Muscle layer of colon (tissue), 2 donors: ENCODE measurements at regions not wholly inside any gene's neighbourhood (a gene's known extent, or its start where the extent isn't known, plus 50 kb on each side); places are given as distances from the start of the nearest gene placed in this dataset.
"Not testable (repeated sequence)": the region's sequence is repeated elsewhere in the genome, so short reads cannot be mapped to it uniquely, and the experiment has no call there.

Experiments
- H3K27ac ChIP-seq: one replicate; pipeline ENCODE4 v1.7.0; 2013; ENCODE audit warnings: low read depth, mild to moderate bottlenecking, low read length, moderate library complexity
- H3K27me3 ChIP-seq, 2 donors: one replicate each; pipeline ENCODE4 v1.7.0; 2013; ENCODE audit warnings: low read length in 2 of 2, mild to moderate bottlenecking in 2 of 2; ENCODE audit not compliant: insufficient read depth in 2 of 2, control insufficient read depth in 1 of 2
- H3K36me3 ChIP-seq: one replicate; pipeline ENCODE4 v1.7.0; 2013; ENCODE audit warnings: mild to moderate bottlenecking, low read length; ENCODE audit not compliant: insufficient read depth
- H3K4me1 ChIP-seq: one replicate; pipeline ENCODE4 v1.7.0; 2013; ENCODE audit warnings: mild to moderate bottlenecking, low read length; ENCODE audit not compliant: insufficient read depth
- H3K4me3 ChIP-seq, 2 donors: one replicate each; pipeline ENCODE4 v1.7.0; 2013; ENCODE audit warnings: low read length in 2 of 2, low read depth in 1 of 2, mild to moderate bottlenecking in 1 of 2, moderate library complexity in 1 of 2
- H3K9ac ChIP-seq: one replicate; pipeline ENCODE4 v1.7.0; 2013; ENCODE audit warnings: low read length
- H3K9me3 ChIP-seq: one replicate; pipeline ENCODE4 v1.7.0; 2013; ENCODE audit warnings: mild to moderate bottlenecking, low read length
- donor health status: abdominal sarcoma.
- donor health status: Adenocarcinoma of cecum.

DNA sequence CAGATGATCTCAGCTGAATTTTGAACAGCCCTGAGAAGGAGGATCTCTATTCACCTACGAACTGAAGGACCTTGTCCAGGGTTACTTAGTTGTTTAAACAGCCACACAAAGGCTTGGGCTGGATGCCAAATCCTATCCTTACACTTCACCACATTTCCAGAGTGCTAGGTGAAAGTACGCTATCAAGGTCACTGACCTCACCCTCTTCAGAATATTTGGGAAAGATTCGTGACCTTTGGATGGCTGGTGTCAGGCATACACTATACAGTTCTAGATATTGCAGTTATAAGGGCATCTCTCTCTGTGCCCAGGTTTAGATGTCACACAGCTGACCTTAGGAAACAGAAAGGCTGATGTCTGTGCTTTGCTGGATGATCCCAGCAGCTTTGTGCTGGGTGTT is 61.2 kb upstream of the ABLIM1 start:
- no peak overlapping the region for H3K4me3 ChIP-seq
- no peak overlapping the region for H3K9ac ChIP-seq
- H3K36me3 ChIP-seq: no peaks in the 10 kb centered on the region
- no peaks in the 10 kb centered on the region for H3K27me3 ChIP-seq
- H3K4me1 ChIP-seq: peaks cover 12% of the 10 kb centered on the region
- H3K27ac ChIP-seq: no peak overlapping the region
- no peaks in the 10 kb centered on the region for H3K9me3 ChIP-seq

- H3K4me1 ChIP-seq, H3K27ac ChIP-seq, H3K9me3 ChIP-seq, H3K4me3 ChIP-seq, H3K9ac ChIP-seq, H3K36me3 ChIP-seq, H3K27me3 ChIP-seq: not testable (repeated sequence)
Measured at GRCh38 chr10:114720023-114720422, 61.9 kb upstream of the ABLIM1 start.

DNA sequence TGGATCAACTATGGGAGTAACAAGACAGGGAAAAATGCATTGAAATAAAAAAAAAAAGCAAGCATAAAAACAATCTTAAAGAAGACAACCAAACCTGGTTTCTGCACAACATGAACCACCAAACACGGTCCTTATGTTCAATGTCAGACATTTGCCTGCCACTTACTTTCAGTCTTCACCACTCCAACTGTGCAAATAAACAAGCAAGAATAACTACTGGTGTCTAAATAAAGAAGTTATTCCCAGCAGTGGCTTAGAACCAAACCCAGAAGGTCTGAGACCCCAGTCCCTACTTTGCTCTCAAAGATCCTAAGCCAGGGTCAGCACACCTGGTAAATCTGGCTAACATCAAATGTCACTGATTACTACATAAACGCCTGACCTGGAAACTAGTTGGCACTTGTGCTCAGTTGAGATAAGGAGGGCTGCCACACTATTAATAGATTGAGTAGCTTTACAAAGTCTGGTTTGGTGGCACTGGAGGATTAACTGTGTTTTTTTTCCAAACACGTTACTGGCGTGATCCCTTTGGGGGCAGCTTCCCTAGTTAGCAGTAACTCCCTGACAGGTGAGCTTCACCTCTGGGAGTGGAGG is 62.7 kb upstream of the ABLIM1 start:
- no peaks in the 10 kb centered on the region for H3K36me3 ChIP-seq
- H3K4me1 ChIP-seq: no peaks in the 10 kb centered on the region
- no peak overlapping the region for H3K27ac ChIP-seq
- H3K27me3 ChIP-seq: no peaks in the 10 kb centered on the region
- H3K9me3 ChIP-seq: no peaks in the 10 kb centered on the region
- no peak overlapping the region for H3K4me3 ChIP-seq
- no peak overlapping the region for H3K9ac ChIP-seq

GRCh38 chr10:114722136-114722535 is 64.1 kb upstream of the ABLIM1 start:
- not testable (repeated sequence) for H3K36me3 ChIP-seq, H3K9me3 ChIP-seq, H3K9ac ChIP-seq, H3K27ac ChIP-seq, H3K4me3 ChIP-seq, H3K4me1 ChIP-seq, H3K27me3 ChIP-seq

DNA sequence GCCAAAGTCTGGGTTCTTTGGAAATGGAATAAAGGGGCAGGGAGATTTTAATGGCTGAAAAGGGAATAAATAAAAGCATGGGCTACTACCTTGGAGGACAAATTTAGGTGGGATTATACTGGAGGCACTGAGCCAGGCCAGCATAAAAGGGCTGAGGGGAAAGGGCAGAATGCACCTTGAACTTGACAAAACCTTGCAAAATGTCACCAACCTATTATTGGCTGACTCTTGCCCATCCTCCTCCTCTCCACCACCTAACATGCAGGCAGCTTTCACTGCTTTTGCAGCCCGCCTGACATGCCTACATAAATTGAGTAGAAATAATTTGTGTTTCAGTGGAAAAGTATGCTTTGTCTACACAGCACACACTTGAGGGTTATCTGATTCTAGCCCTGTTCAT is 65.3 kb upstream of the ABLIM1 start:
- H3K4me1 ChIP-seq: no peaks in the 10 kb centered on the region
- no peaks in the 10 kb centered on the region for H3K9me3 ChIP-seq
- H3K4me3 ChIP-seq: no peak overlapping the region
- H3K36me3 ChIP-seq: no peaks in the 10 kb centered on the region
- H3K27ac ChIP-seq: no peak overlapping the region
- no peaks in the 10 kb centered on the region for H3K27me3 ChIP-seq
- no peak overlapping the region for H3K9ac ChIP-seq

GRCh38 chr10:114723991-114724715 is 66.1 kb upstream of the ABLIM1 start:
- Histone ChIP-seq H3K9me3 (no peaks in the 10 kb centered on the region), H3K27me3 (no peaks in the 10 kb centered on the region), H3K4me3 (no peak overlapping the region), H3K27ac (no peak overlapping the region), H3K36me3 (no peaks in the 10 kb centered on the region), H3K4me1 (no peaks in the 10 kb centered on the region), H3K9ac (no peak overlapping the region)

- no peaks in the 10 kb centered on the region for H3K36me3 ChIP-seq
- H3K4me3 ChIP-seq: no peak overlapping the region
- no peaks in the 10 kb centered on the region for H3K27me3 ChIP-seq
- no peaks in the 10 kb centered on the region for H3K9me3 ChIP-seq
- no peaks in the 10 kb centered on the region for H3K4me1 ChIP-seq
- no peak overlapping the region for H3K27ac ChIP-seq
- no peak overlapping the region for H3K9ac ChIP-seq
Measured at GRCh38 chr10:114724716-114725106, 66.6 kb upstream of the ABLIM1 start.

DNA sequence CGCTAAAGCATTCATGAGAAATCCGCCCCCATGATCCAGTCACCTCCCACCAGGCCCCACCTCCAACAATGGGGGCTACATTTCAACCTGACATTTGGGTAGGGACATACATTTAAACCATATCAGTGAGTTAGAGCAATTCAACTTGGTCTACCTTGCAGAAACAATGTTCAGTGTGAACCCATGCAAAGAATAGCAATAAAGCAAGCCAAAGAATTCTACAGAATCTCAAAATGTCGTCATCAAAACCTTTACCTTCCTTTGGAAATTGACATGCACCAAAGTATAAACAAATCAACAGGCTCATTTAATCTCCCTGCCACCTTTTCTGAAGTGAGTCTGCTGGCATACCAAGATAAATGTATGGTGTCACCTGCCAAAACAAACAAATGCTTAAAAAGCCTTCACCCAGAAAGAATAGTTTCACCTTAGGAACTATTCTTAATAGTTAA is 68.8 kb upstream of the ABLIM1 start:
- H3K27ac ChIP-seq: no peak overlapping the region
- H3K9me3 ChIP-seq: no peaks in the 10 kb centered on the region
- H3K9ac ChIP-seq: no peak overlapping the region
- H3K27me3 ChIP-seq: no peaks in the 10 kb centered on the region
- no peaks in the 10 kb centered on the region for H3K36me3 ChIP-seq
- H3K4me1 ChIP-seq: no peaks in the 10 kb centered on the region
- H3K4me3 ChIP-seq: no peak overlapping the region

DNA sequence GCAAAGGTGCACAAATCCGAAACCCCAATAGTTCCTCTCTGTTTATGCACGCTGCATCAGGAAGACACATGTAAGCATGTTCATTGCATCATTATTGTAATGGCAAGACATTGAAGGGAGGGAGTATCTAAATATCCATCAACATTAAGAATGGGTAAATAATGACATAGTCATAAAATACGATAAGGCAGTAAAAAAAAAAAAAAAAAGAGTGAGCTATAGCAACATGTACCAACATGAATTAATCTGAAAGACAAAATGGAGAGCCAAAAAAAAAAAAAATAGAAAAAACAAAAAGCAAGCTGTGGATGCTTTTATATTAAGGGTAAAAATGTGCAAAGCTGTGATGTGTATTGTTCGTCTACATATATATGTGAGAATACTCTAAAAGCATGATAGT is 70.2 kb upstream of the ABLIM1 start:
- Histone ChIP-seq H3K9ac (no peak overlapping the region), H3K27me3 (no peaks in the 10 kb centered on the region), H3K27ac (no peak overlapping the region), H3K9me3 (no peaks in the 10 kb centered on the region), H3K36me3 (no peaks in the 10 kb centered on the region), H3K4me1 (no peaks in the 10 kb centered on the region), H3K4me3 (no peak overlapping the region)

DNA sequence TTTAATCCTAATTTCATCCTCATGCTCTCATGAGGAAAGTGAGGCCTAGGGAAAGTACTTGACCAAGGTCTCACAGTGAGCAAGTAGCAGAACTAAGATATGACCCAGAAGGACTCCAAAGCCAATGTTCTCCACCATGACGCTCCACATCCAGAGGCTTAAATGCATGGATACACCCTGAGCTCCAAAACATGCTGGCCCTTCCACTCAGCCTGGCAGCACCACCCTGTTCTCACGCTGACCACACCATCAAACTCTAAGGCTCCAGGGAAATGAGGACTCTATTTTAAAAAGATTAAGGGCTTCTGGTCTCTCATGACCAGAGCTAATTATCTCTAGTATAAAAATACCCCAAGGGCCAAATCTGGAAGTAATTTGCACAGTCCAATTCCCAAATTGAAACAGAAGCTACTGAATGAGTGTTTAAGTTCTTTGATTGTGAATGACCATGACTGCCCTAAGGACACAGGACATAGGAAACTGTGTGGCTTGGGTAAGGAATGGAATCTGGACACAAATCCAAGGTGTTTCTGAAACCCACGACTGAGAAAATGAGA is 71.1 kb upstream of the ABLIM1 start:
- Histone ChIP-seq H3K9me3 (no peaks in the 10 kb centered on the region), H3K4me3 (no peak overlapping the region), H3K27me3 (no peaks in the 10 kb centered on the region), H3K4me1 (no peaks in the 10 kb centered on the region), H3K36me3 (no peaks in the 10 kb centered on the region), H3K9ac (no peak overlapping the region), H3K27ac (no peak overlapping the region)

GRCh38 chr10:114730291-114730690 is 72.2 kb upstream of the ABLIM1 start:
- no peaks in the 10 kb centered on the region for H3K4me1 ChIP-seq
- H3K4me3 ChIP-seq: no peak overlapping the region
- no peak overlapping the region for H3K9ac ChIP-seq
- no peaks in the 10 kb centered on the region for H3K36me3 ChIP-seq
- H3K9me3 ChIP-seq: no peaks in the 10 kb centered on the region
- no peak overlapping the region for H3K27ac ChIP-seq
- H3K27me3 ChIP-seq: no peaks in the 10 kb centered on the region

DNA sequence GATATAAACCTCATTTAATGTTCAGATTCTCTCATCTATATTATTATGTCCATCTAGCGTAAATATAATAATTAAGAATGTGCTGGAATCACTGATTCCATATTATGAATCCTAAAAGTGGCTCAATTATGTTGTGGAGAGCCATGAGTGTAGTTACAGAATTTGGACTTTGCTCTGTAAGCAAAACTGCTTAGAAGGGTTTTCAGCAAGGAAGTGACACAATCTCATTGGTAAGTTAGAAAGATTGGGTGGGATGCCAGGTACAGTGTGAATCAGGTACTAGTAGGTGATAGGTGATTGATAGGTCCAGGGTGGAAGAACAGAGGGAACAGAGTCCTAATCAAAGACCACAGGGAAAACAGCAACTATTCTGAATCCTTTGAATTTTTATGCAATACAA is 74.9 kb upstream of the ABLIM1 start:
- Histone ChIP-seq H3K27ac (no peak overlapping the region), H3K9ac (no peak overlapping the region), H3K9me3 (no peaks in the 10 kb centered on the region), H3K27me3 (no peaks in the 10 kb centered on the region), H3K4me3 (no peak overlapping the region), H3K4me1 (no peaks in the 10 kb centered on the region), H3K36me3 (no peaks in the 10 kb centered on the region)
